ENCODE measurements at regions not wholly inside any gene's neighbourhood (a gene's known extent, or its start where the extent isn't known, plus 50 kb on each side); places are given as distances from the start of the nearest gene placed in this dataset.

GRCh38 chr12:45572114-45572513 is 157.4 kb upstream of the ARID2 start:
- H3K9me3 ChIP-seq (ENCODE audit: low read length) = no peaks in the 10 kb centered on the region
- no peak overlapping the region for H3K4me3 ChIP-seq (ENCODE audit: low read length)
- H3K27ac ChIP-seq (ENCODE audit: low read length) = no peak overlapping the region
- no peaks in the 10 kb centered on the region for H3K27me3 ChIP-seq (ENCODE audit: insufficient read depth, low read depth, low read length)
- TF ChIP-seq CTCF (IDR thresholded peaks at IDR 0.05; ENCODE audit: poor library complexity, severe bottlenecking) (no peak), POLR2AphosphoS5 (IDR thresholded peaks at IDR 0.05) (no peak), SMC3 (conservative IDR thresholded peaks at IDR 0.05; ENCODE audit: poor library complexity) (no peak), TAF1 (IDR thresholded peaks at IDR 0.05; ENCODE audit: low read depth) (no peak), REST (IDR thresholded peaks at IDR 0.05; ENCODE audit: borderline replicate concordance) (no peak), MXI1 (conservative IDR thresholded peaks at IDR 0.05; ENCODE audit: poor library complexity, severe bottlenecking) (no peak), EZH2 (IDR thresholded peaks at IDR 0.05; ENCODE audit: borderline replicate concordance, insufficient read depth, low read length, poor library complexity, severe bottlenecking) (no peak), EP300 (conservative IDR thresholded peaks at IDR 0.05; ENCODE audit: poor library complexity, severe bottlenecking) (no peak), RAD21 (conservative IDR thresholded peaks at IDR 0.05) (no peak)
- no peaks in the 10 kb centered on the region for H4K20me1 ChIP-seq (ENCODE audit: insufficient read depth)
- no peak overlapping the region for H3K9ac ChIP-seq (ENCODE audit: low read length)
- H3K9me2 ChIP-seq (ENCODE audit: insufficient read depth, low read length) = no peaks in the 10 kb centered on the region
- no peaks in the 10 kb centered on the region for H3K79me2 ChIP-seq (replicated peaks; ENCODE audit: insufficient read depth, low read length)
- H3F3A ChIP-seq (ENCODE audit: insufficient read depth, low read length, poor library complexity, severe bottlenecking) = no peaks in the 10 kb centered on the region
- H3K4me2 ChIP-seq (ENCODE audit: low read length) = no peak overlapping the region
- no peaks in the 10 kb centered on the region for H3K36me3 ChIP-seq (ENCODE audit: insufficient read depth, low read length)
- H2AFZ ChIP-seq (ENCODE audit: low read depth, low read length) = no peak overlapping the region

GRCh38 chr12:45575417-45575816 is 154.1 kb upstream of the ARID2 start:
- H3K4me2 ChIP-seq (ENCODE audit: low read length) = no peak overlapping the region
- no peak overlapping the region for H3K27ac ChIP-seq (ENCODE audit: low read length)
- H3K79me2 ChIP-seq (replicated peaks; ENCODE audit: insufficient read depth, low read length) = no peaks in the 10 kb centered on the region
- no peak for TF ChIP-seq EP300 (conservative IDR thresholded peaks at IDR 0.05; ENCODE audit: poor library complexity, severe bottlenecking)
- TF ChIP-seq MXI1 (conservative IDR thresholded peaks at IDR 0.05; ENCODE audit: poor library complexity, severe bottlenecking) = no peak
- TF ChIP-seq SMC3 (conservative IDR thresholded peaks at IDR 0.05; ENCODE audit: poor library complexity) = no peak
- TF ChIP-seq TAF1 (IDR thresholded peaks at IDR 0.05; ENCODE audit: low read depth) = no peak
- TF ChIP-seq CTCF (IDR thresholded peaks at IDR 0.05; ENCODE audit: poor library complexity, severe bottlenecking) = no peak
- TF ChIP-seq RAD21 (conservative IDR thresholded peaks at IDR 0.05) = no peak
- TF ChIP-seq EZH2 (IDR thresholded peaks at IDR 0.05; ENCODE audit: borderline replicate concordance, insufficient read depth, low read length, poor library complexity, severe bottlenecking) = no peak
- no peak for TF ChIP-seq REST (IDR thresholded peaks at IDR 0.05; ENCODE audit: borderline replicate concordance)
- TF ChIP-seq POLR2AphosphoS5 (IDR thresholded peaks at IDR 0.05) = no peak
- H4K20me1 ChIP-seq (ENCODE audit: insufficient read depth) = no peaks in the 10 kb centered on the region
- H2AFZ ChIP-seq (ENCODE audit: low read depth, low read length) = no peak overlapping the region
- H3K4me3 ChIP-seq (ENCODE audit: low read length) = no peak overlapping the region
- no peaks in the 10 kb centered on the region for H3K27me3 ChIP-seq (ENCODE audit: insufficient read depth, low read depth, low read length)
- H3F3A ChIP-seq (ENCODE audit: insufficient read depth, low read length, poor library complexity, severe bottlenecking) = no peaks in the 10 kb centered on the region
- no peaks in the 10 kb centered on the region for H3K9me2 ChIP-seq (ENCODE audit: insufficient read depth, low read length)
- H3K36me3 ChIP-seq (ENCODE audit: insufficient read depth, low read length) = no peaks in the 10 kb centered on the region
- H3K9me3 ChIP-seq (ENCODE audit: low read length) = no peaks in the 10 kb centered on the region
- H3K9ac ChIP-seq (ENCODE audit: low read length) = no peak overlapping the region

All from neural cell (in vitro differentiated cells).